ENCODE measurements at regions not wholly inside any gene's neighbourhood (a gene's known extent, or its start where the extent isn't known, plus 50 kb on each side); places are given as distances from the start of the nearest gene placed in this dataset.
"Not testable (repeated sequence)": the region's sequence is repeated elsewhere in the genome, so short reads cannot be mapped to it uniquely, and the experiment has no call there.

- no peak for DNase-seq
- no peak overlapping the region for H3K4me3 ChIP-seq
- H2AFZ ChIP-seq, result no peak overlapping the region
- H3K9me2 ChIP-seq (ENCODE audit: insufficient read depth), result peaks cover 4% of the 10 kb centered on the region; the same call in 1 of the 2 replicates
- TF ChIP-seq EZH2 (IDR thresholded peaks at IDR 0.05; ENCODE audit: insufficient read depth, poor library complexity, severe bottlenecking) (no peak), EZH2phosphoT487 (IDR thresholded peaks at IDR 0.05; ENCODE audit: insufficient read depth, low read depth) (no peak)
- no peaks in the 10 kb centered on the region for H4K20me1 ChIP-seq (ENCODE audit: insufficient read depth)
- H3K79me2 ChIP-seq (ENCODE audit: insufficient read depth), result no peaks in the 10 kb centered on the region
- no peak overlapping the region for H3K4me2 ChIP-seq (ENCODE audit: unreplicated experiment)
- H3K27ac ChIP-seq, result no peak overlapping the region
- no peaks in the 10 kb centered on the region for H3F3A ChIP-seq (ENCODE audit: insufficient read depth)
- H3K9me3 ChIP-seq (ENCODE audit: low read depth), result no peaks in the 10 kb centered on the region
- 19 to 31% methylated on average over 2 of the region's 2 CpGs for WGBS, 2 experiments (ENCODE audit: low coverage in 1 of 2, low lambda C conversion rate in 2 of 2, missing lambda C conversion rate in 2 of 2)
- no peaks in the 10 kb centered on the region for H3K27me3 ChIP-seq (replicated peaks; ENCODE audit: insufficient read depth)
- no peaks in the 10 kb centered on the region for H3K36me3 ChIP-seq (ENCODE audit: low read depth)
- in situ Hi-C loops (cut with MboI), result no loop called here
- H3K4me1 ChIP-seq (ENCODE audit: insufficient read depth), result no peaks in the 10 kb centered on the region
- H3K9ac ChIP-seq, result no peak overlapping the region
These were observed 1067.6 kb upstream of the CELF2 start for GRCh38 chr10:9950070-9950469.

- 85 to 93% methylated on average over 1 of the region's 1 CpG for WGBS, 2 experiments (ENCODE audit: low coverage in 1 of 2, low lambda C conversion rate in 2 of 2, missing lambda C conversion rate in 2 of 2)
- no peaks in the 10 kb centered on the region for H3K27me3 ChIP-seq (replicated peaks; ENCODE audit: insufficient read depth)
- H3K4me2 ChIP-seq (ENCODE audit: unreplicated experiment), result no peak overlapping the region
- no peaks in the 10 kb centered on the region for H3K9me3 ChIP-seq (ENCODE audit: low read depth)
- no peaks in the 10 kb centered on the region for H3K4me1 ChIP-seq (ENCODE audit: insufficient read depth)
- no peaks in the 10 kb centered on the region for H3F3A ChIP-seq (ENCODE audit: insufficient read depth)
- TF ChIP-seq EZH2phosphoT487 (IDR thresholded peaks at IDR 0.05; ENCODE audit: insufficient read depth, low read depth), result no peak
- no peak for TF ChIP-seq EZH2 (IDR thresholded peaks at IDR 0.05; ENCODE audit: insufficient read depth, poor library complexity, severe bottlenecking)
- H3K9me2 ChIP-seq (ENCODE audit: insufficient read depth), result peaks cover 4% of the 10 kb centered on the region; the same call in 1 of the 2 replicates
- no peaks in the 10 kb centered on the region for H4K20me1 ChIP-seq (ENCODE audit: insufficient read depth)
- H3K27ac ChIP-seq, result no peak overlapping the region
- no peak overlapping the region for H3K9ac ChIP-seq
- DNase-seq, result no peak
- H3K36me3 ChIP-seq (ENCODE audit: low read depth), result no peaks in the 10 kb centered on the region
- in situ Hi-C loops (cut with MboI), result no loop called here
- no peak overlapping the region for H3K4me3 ChIP-seq
- no peaks in the 10 kb centered on the region for H3K79me2 ChIP-seq (ENCODE audit: insufficient read depth)
- no peak overlapping the region for H2AFZ ChIP-seq
These were observed 1066.0 kb upstream of the CELF2 start for GRCh38 chr10:9951481-9952257.

GRCh38 chr10:9957351-9957750, 1060.3 kb upstream of the CELF2 start:
- in situ Hi-C loops (cut with MboI), result no loop called here
- 77 to 80% methylated on average over 1 of the region's 1 CpG for WGBS, 2 experiments (ENCODE audit: low coverage in 1 of 2, low lambda C conversion rate in 2 of 2, missing lambda C conversion rate in 2 of 2)
- no peak overlapping the region for H3K9ac ChIP-seq
- no peaks in the 10 kb centered on the region for H3F3A ChIP-seq (ENCODE audit: insufficient read depth)
- H3K9me2 ChIP-seq (ENCODE audit: insufficient read depth), result peaks cover 2% of the 10 kb centered on the region; the same call in 1 of the 2 replicates
- no peak overlapping the region for H3K27ac ChIP-seq
- H3K4me3 ChIP-seq, result no peak overlapping the region
- no peak overlapping the region for H3K4me2 ChIP-seq (ENCODE audit: unreplicated experiment)
- no peaks in the 10 kb centered on the region for H3K27me3 ChIP-seq (replicated peaks; ENCODE audit: insufficient read depth)
- H3K4me1 ChIP-seq (ENCODE audit: insufficient read depth), result no peaks in the 10 kb centered on the region
- no peaks in the 10 kb centered on the region for H3K9me3 ChIP-seq (ENCODE audit: low read depth)
- no peaks in the 10 kb centered on the region for H3K79me2 ChIP-seq (ENCODE audit: insufficient read depth)
- H4K20me1 ChIP-seq (ENCODE audit: insufficient read depth), result no peaks in the 10 kb centered on the region
- DNase-seq, result no peak
- H2AFZ ChIP-seq, result no peak overlapping the region
- H3K36me3 ChIP-seq (ENCODE audit: low read depth), result no peaks in the 10 kb centered on the region
- TF ChIP-seq EZH2phosphoT487 (IDR thresholded peaks at IDR 0.05; ENCODE audit: insufficient read depth, low read depth) (no peak), EZH2 (IDR thresholded peaks at IDR 0.05; ENCODE audit: insufficient read depth, poor library complexity, severe bottlenecking) (no peak)

DNA sequence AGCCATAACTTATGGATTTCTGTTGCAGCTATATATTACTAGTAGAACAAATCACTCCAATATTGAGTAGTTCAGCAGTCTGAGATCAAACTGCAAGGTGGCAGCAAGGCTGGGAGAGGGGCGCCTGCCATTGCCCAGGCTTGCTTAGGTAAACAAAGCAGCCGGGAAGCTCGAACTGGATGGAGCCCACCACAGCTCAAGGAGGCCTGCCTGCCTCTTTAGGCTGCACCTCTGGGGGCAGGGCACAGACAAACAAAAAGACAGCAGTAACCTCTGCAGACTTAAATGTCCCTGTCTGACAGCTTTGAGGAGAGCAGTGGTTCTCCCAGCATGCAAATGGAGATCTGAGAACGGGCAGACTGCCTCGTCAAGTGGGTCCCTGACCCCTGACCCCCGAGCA, 1059.8 kb upstream of the CELF2 start:
- H2AFZ ChIP-seq; H3K4me2 ChIP-seq (ENCODE audit: unreplicated experiment); H3K27ac ChIP-seq; H3K36me3 ChIP-seq (ENCODE audit: low read depth); H3K79me2 ChIP-seq (ENCODE audit: insufficient read depth); H3F3A ChIP-seq (ENCODE audit: insufficient read depth); H3K9ac ChIP-seq; H3K9me3 ChIP-seq (ENCODE audit: low read depth); DNase-seq; H3K4me3 ChIP-seq; H3K27me3 ChIP-seq (replicated peaks; ENCODE audit: insufficient read depth); H4K20me1 ChIP-seq (ENCODE audit: insufficient read depth); H3K4me1 ChIP-seq (ENCODE audit: insufficient read depth); H3K9me2 ChIP-seq (ENCODE audit: insufficient read depth); in situ Hi-C loops (cut with MboI): not testable (repeated sequence)
- WGBS, 2 experiments (ENCODE audit: low coverage in 1 of 2, low lambda C conversion rate in 2 of 2, missing lambda C conversion rate in 2 of 2), result 24 to 30% methylated on average over 5 to 6 of the region's 6 CpGs

DNA sequence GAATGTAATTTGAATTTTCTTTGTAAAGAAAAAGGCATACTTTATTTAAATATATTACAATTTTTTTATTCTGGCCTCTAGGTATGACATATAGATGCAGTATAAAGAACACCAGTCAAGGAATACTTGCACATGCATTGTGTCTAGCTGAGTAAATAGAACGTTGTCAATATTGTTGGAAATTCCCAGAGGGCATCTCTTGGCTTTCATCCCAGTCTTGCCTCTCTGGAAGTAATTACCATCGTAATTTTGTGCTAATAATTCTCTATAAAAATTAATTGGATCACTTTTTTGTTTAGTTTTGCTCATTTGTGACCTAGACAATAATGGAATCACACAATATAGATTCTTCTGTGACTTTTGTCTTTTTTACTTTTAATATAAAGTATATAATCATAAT, 1052.3 kb upstream of the CELF2 start:
- Histone ChIP-seq H3K4me2 (ENCODE audit: unreplicated experiment) (no peak overlapping the region), H3K4me3 (no peak overlapping the region), H2AFZ (no peak overlapping the region), H3K4me1 (ENCODE audit: insufficient read depth) (no peaks in the 10 kb centered on the region), H4K20me1 (ENCODE audit: insufficient read depth) (no peaks in the 10 kb centered on the region), H3K9ac (no peak overlapping the region), H3F3A (ENCODE audit: insufficient read depth) (no peaks in the 10 kb centered on the region), H3K36me3 (ENCODE audit: low read depth) (no peaks in the 10 kb centered on the region), H3K27ac (no peak overlapping the region), H3K9me2 (ENCODE audit: insufficient read depth) (no peaks in the 10 kb centered on the region), H3K9me3 (ENCODE audit: low read depth) (no peaks in the 10 kb centered on the region), H3K79me2 (ENCODE audit: insufficient read depth) (no peaks in the 10 kb centered on the region), H3K27me3 (replicated peaks; ENCODE audit: insufficient read depth) (no peaks in the 10 kb centered on the region)
- WGBS, 2 experiments (ENCODE audit: low coverage in 1 of 2, low lambda C conversion rate in 2 of 2, missing lambda C conversion rate in 2 of 2), result 0 to 1% methylated on average over 2 of the region's 2 CpGs
- no peak for DNase-seq
- in situ Hi-C loops (cut with MboI), result no loop called here
- TF ChIP-seq EZH2phosphoT487 (IDR thresholded peaks at IDR 0.05; ENCODE audit: insufficient read depth, low read depth) (no peak), EZH2 (IDR thresholded peaks at IDR 0.05; ENCODE audit: insufficient read depth, poor library complexity, severe bottlenecking) (no peak)
